Loucy (cell line): ENCODE measurements at regions not wholly inside any gene's neighbourhood (a gene's known extent, or its start where the extent isn't known, plus 50 kb on each side); places are given as distances from the start of the nearest gene placed in this dataset.

ENCODE experiments used
- H2AFZ ChIP-seq: fragments of 200-600 bp; sonication (generic); 2 replicates; pipeline ENCODE4 v1.6.0; 2016; ENCODE audit warnings: antibody characterized with exemption, mild to moderate bottlenecking, low read length, moderate library complexity
- H3F3A ChIP-seq: fragments of 200-600 bp; 2 replicates; pipeline ENCODE4 v1.6.0; 2016; ENCODE audit warnings: antibody characterized with exemption, low read depth, mild to moderate bottlenecking
- H3K27me3 ChIP-seq: fragments of 200-600 bp; sonication (generic); 2 replicates; pipeline ENCODE4 v1.6.1; 2014; ENCODE audit warnings: low read length, mild to moderate bottlenecking; ENCODE audit not compliant: insufficient read depth, poor library complexity, severe bottlenecking
- H3K36me3 ChIP-seq: fragments of 200-600 bp; sonication (generic); 2 replicates; pipeline ENCODE4 v1.6.1; 2016; ENCODE audit warnings: low read length; ENCODE audit not compliant: insufficient read depth
- H3K4me1 ChIP-seq: fragments of 200-600 bp; sonication (generic); 2 replicates; pipeline ENCODE4 v1.5.1; 2014; ENCODE audit warnings: low read length, mild to moderate bottlenecking; ENCODE audit not compliant: insufficient read depth, poor library complexity, severe bottlenecking
- H3K4me2 ChIP-seq: fragments of 200-600 bp; sonication (generic); 2 replicates; pipeline ENCODE4 v1.6.0; 2014; ENCODE audit warnings: antibody characterized with exemption, low read length, low read depth, mild to moderate bottlenecking; ENCODE audit not compliant: poor library complexity, severe bottlenecking
- H3K4me3 ChIP-seq: fragments of 200-600 bp; sonication (generic); 2 replicates; pipeline ENCODE4 v1.5.1; 2014; ENCODE audit warnings: low read length, mild to moderate bottlenecking, mixed read lengths; ENCODE audit not compliant: poor library complexity, severe bottlenecking
- H3K79me2 ChIP-seq: fragments of 200-600 bp; sonication (generic); 2 replicates; pipeline ENCODE4 v1.6.1; 2014; ENCODE audit warnings: low read length; ENCODE audit not compliant: insufficient read depth
- H3K9ac ChIP-seq: fragments of 200-600 bp; sonication (generic); 2 replicates; pipeline ENCODE4 v1.6.0; 2014; ENCODE audit warnings: mild to moderate bottlenecking, low read depth, low read length, moderate library complexity; ENCODE audit not compliant: poor library complexity, severe bottlenecking
- H3K9me2 ChIP-seq: fragments of 200-600 bp; sonication (generic); replicated peaks from 2 replicates; pipeline ENCODE4 v1.6.1; 2016; ENCODE audit warnings: low read depth, low read length, mixed read lengths
- H3K9me3 ChIP-seq: fragments of 200-600 bp; sonication (generic); 2 replicates; pipeline ENCODE4 v1.6.1; 2014; ENCODE audit warnings: mild to moderate bottlenecking, antibody characterized with exemption, low read length, low read depth; ENCODE audit not compliant: insufficient read depth
- H4K20me1 ChIP-seq: fragments of 200-600 bp; sonication (generic); 2 replicates; pipeline ENCODE4 v1.6.0; 2014; ENCODE audit warnings: antibody characterized with exemption, low read length, mild to moderate bottlenecking; ENCODE audit not compliant: insufficient read depth, poor library complexity, severe bottlenecking
- CTCF ChIP-seq: fragments of 200-600 bp; sonication (generic); conservative IDR thresholded peaks from 2 replicates; pipeline ENCODE4 v1.5.1; 2014; ENCODE audit warnings: mild to moderate bottlenecking, antibody characterized with exemption, low read length
- EZH2phosphoT487 ChIP-seq: fragments of 200-600 bp; IDR thresholded peaks from 2 replicates; pipeline ENCODE4 v1.6.1; 2018; ENCODE audit warnings: antibody characterized with exemption, mild to moderate bottlenecking, moderate library complexity, borderline replicate concordance

GRCh38 chr5:158143081-158143480 is 284.1 kb upstream of the CLINT1 start:
- H3F3A ChIP-seq = no peaks in the 10 kb centered on the region
- no peaks in the 10 kb centered on the region for H3K79me2 ChIP-seq
- no peak overlapping the region for H2AFZ ChIP-seq
- no peaks in the 10 kb centered on the region for H3K27me3 ChIP-seq
- H3K9ac ChIP-seq = no peak overlapping the region
- no peaks in the 10 kb centered on the region for H3K36me3 ChIP-seq
- no peak overlapping the region for H3K4me3 ChIP-seq
- H4K20me1 ChIP-seq = no peaks in the 10 kb centered on the region
- H3K4me1 ChIP-seq = no peaks in the 10 kb centered on the region
- H3K9me2 ChIP-seq = no peaks in the 10 kb centered on the region
- TF ChIP-seq CTCF = no peak
- no peak for TF ChIP-seq EZH2phosphoT487
- no peak overlapping the region for H3K4me2 ChIP-seq
- H3K9me3 ChIP-seq = no peaks in the 10 kb centered on the region

GRCh38 chr5:158142156-158142555 is 283.2 kb upstream of the CLINT1 start:
- H3K4me2 ChIP-seq = no peak overlapping the region
- H3F3A ChIP-seq = no peaks in the 10 kb centered on the region
- H3K79me2 ChIP-seq = no peaks in the 10 kb centered on the region
- no peaks in the 10 kb centered on the region for H4K20me1 ChIP-seq
- TF ChIP-seq EZH2phosphoT487 = no peak
- TF ChIP-seq CTCF = no peak
- H3K27me3 ChIP-seq = no peaks in the 10 kb centered on the region
- no peak overlapping the region for H3K4me3 ChIP-seq
- H3K36me3 ChIP-seq = no peaks in the 10 kb centered on the region
- no peak overlapping the region for H3K9ac ChIP-seq
- no peak overlapping the region for H2AFZ ChIP-seq
- no peaks in the 10 kb centered on the region for H3K9me2 ChIP-seq
- no peaks in the 10 kb centered on the region for H3K9me3 ChIP-seq
- H3K4me1 ChIP-seq = no peaks in the 10 kb centered on the region

GRCh38 chr5:158140120-158140731 is 281.3 kb upstream of the CLINT1 start:
- Histone ChIP-seq H3K9me3 (no peaks in the 10 kb centered on the region), H3K4me2 (no peak overlapping the region), H3K27me3 (no peaks in the 10 kb centered on the region), H3K9ac (no peak overlapping the region), H3K79me2 (no peaks in the 10 kb centered on the region), H3F3A (no peaks in the 10 kb centered on the region), H4K20me1 (no peaks in the 10 kb centered on the region), H3K9me2 (no peaks in the 10 kb centered on the region), H3K4me3 (no peak overlapping the region), H3K36me3 (no peaks in the 10 kb centered on the region), H2AFZ (no peak overlapping the region), H3K4me1 (no peaks in the 10 kb centered on the region)
- TF ChIP-seq EZH2phosphoT487 (no peak), CTCF (no peak)
